GM23248 (cell line): ENCODE measurements at regions not wholly inside any gene's neighbourhood (a gene's known extent, or its start where the extent isn't known, plus 50 kb on each side); places are given as distances from the start of the nearest gene placed in this dataset.

Source experiments
- DNase-seq: peaks from one replicate; pipeline ENCODE4 v3.0.0-alpha.2; 2015
- H2AFZ ChIP-seq: fragments of 200-600 bp; sonication (generic); 2 replicates; pipeline ENCODE4 v1.6.1; 2016; ENCODE audit warnings: antibody characterized with exemption
- H3F3A ChIP-seq: fragments of 200-600 bp; sonication (generic); 2 replicates; pipeline ENCODE4 v1.6.1; 2016; ENCODE audit warnings: mild to moderate bottlenecking, antibody characterized with exemption, mixed run types; ENCODE audit not compliant: insufficient read depth
- H3K27ac ChIP-seq: fragments of 200-600 bp; sonication (generic); 2 replicates; pipeline ENCODE4 v1.5.1; 2016; ENCODE audit warnings: mild to moderate bottlenecking
- H3K27me3 ChIP-seq: fragments of 200-600 bp; sonication (generic); replicated peaks from 2 replicates; pipeline ENCODE4 v1.6.1; 2016; ENCODE audit warnings: mild to moderate bottlenecking; ENCODE audit not compliant: insufficient read depth
- H3K36me3 ChIP-seq: fragments of 200-600 bp; sonication (generic); 2 replicates; pipeline ENCODE4 v1.6.1; 2016; ENCODE audit warnings: low read depth, mild to moderate bottlenecking
- H3K4me1 ChIP-seq: fragments of 200-600 bp; sonication (generic); 2 replicates; pipeline ENCODE4 v1.6.1; 2016; ENCODE audit warnings: mild to moderate bottlenecking; ENCODE audit not compliant: insufficient read depth
- H3K4me2 ChIP-seq: fragments of 200-600 bp; sonication (generic); one replicate; pipeline ENCODE4 v1.6.1; 2016; ENCODE audit warnings: mild to moderate bottlenecking; ENCODE audit not compliant: unreplicated experiment
- H3K4me3 ChIP-seq: fragments of 200-600 bp; sonication (generic); 2 replicates; pipeline ENCODE4 v1.5.1; 2016; ENCODE audit warnings: mild to moderate bottlenecking
- H3K79me2 ChIP-seq: fragments of 200-600 bp; sonication (generic); 2 replicates; pipeline ENCODE4 v1.6.1; 2016; ENCODE audit warnings: mild to moderate bottlenecking; ENCODE audit not compliant: insufficient read depth
- H3K9ac ChIP-seq: fragments of 200-600 bp; sonication (generic); 2 replicates; pipeline ENCODE4 v1.6.1; 2016; ENCODE audit warnings: mild to moderate bottlenecking
- H3K9me2 ChIP-seq: fragments of 200-600 bp; sonication (generic); 2 replicates; pipeline ENCODE4 v1.6.1; 2016; ENCODE audit warnings: mixed run types, mild to moderate bottlenecking, moderate library complexity; ENCODE audit not compliant: insufficient read depth
- H3K9me3 ChIP-seq: fragments of 200-600 bp; sonication (generic); one replicate; pipeline ENCODE4 v1.6.1; 2017; ENCODE audit warnings: low read depth
- H4K20me1 ChIP-seq: fragments of 200-600 bp; sonication (generic); 2 replicates; pipeline ENCODE4 v1.6.0; 2016; ENCODE audit not compliant: insufficient read depth
- EZH2 ChIP-seq: fragments of 200-600 bp; sonication (generic); IDR thresholded peaks from 2 replicates; pipeline ENCODE4 v1.6.1; 2018; ENCODE audit warnings: antibody characterized with exemption, mild to moderate bottlenecking; ENCODE audit not compliant: insufficient read depth, poor library complexity, severe bottlenecking
- EZH2phosphoT487 ChIP-seq: fragments of 200-600 bp; sonication (generic); IDR thresholded peaks from 2 replicates; pipeline ENCODE4 v1.6.1; 2018; ENCODE audit warnings: antibody characterized with exemption, moderate library complexity, mild to moderate bottlenecking, low read depth; ENCODE audit not compliant: insufficient read depth
- WGBS, 2 experiments: methylation state at CpG; one replicate each; pipeline ENCODE4 v1.1.6; 2015 to 2017; ENCODE audit warnings: low lambda C conversion rate in 2 of 2, low coverage in 1 of 2; ENCODE audit errors: missing lambda C conversion rate in 2 of 2; 5-methylcytosine and 5-hydroxymethylcytosine counted together
- in situ Hi-C: fragments of 300-500 bp; cut with MboI; formaldehyde crosslinking; loops from 2 replicates; pipeline ENCODE4 v1.15.0; 2020

- no peak overlapping the region for H3K9ac ChIP-seq
- no peak overlapping the region for H2AFZ ChIP-seq
- TF ChIP-seq EZH2phosphoT487, result no peak
- TF ChIP-seq EZH2, result no peak
- no peaks in the 10 kb centered on the region for H3K9me2 ChIP-seq
- H3K9me3 ChIP-seq, result no peaks in the 10 kb centered on the region
- H3K4me2 ChIP-seq, result peak overlapping the region; percentile 33
- H3K36me3 ChIP-seq, result no peaks in the 10 kb centered on the region
- H3K27ac ChIP-seq, result peak overlapping the region; percentile 62
- 82 to 84% methylated on average over 7 of the region's 7 CpGs for WGBS, 2 experiments
- no peaks in the 10 kb centered on the region for H3K79me2 ChIP-seq
- no peaks in the 10 kb centered on the region for H3K27me3 ChIP-seq
- H3F3A ChIP-seq, result peaks cover 14% of the 10 kb centered on the region; the same call in 1 of the 2 replicates
- peaks cover 31% of the 10 kb centered on the region for H3K4me1 ChIP-seq
- DNase-seq, result peak; percentile 16
- in situ Hi-C loops, result no loop called here
- no peak overlapping the region for H3K4me3 ChIP-seq
- H4K20me1 ChIP-seq, result no peaks in the 10 kb centered on the region
Measured at GRCh38 chr2:9140645-9141044, 66.0 kb upstream of the ASAP2 start.

- no peaks in the 10 kb centered on the region for H3K79me2 ChIP-seq
- H3K9me2 ChIP-seq, result no peaks in the 10 kb centered on the region
- no peak overlapping the region for H3K9ac ChIP-seq
- no peak overlapping the region for H3K27ac ChIP-seq
- peaks cover 25% of the 10 kb centered on the region for H3K4me1 ChIP-seq
- H3K27me3 ChIP-seq, result no peaks in the 10 kb centered on the region
- no peaks in the 10 kb centered on the region for H3K9me3 ChIP-seq
- H3K4me3 ChIP-seq, result no peak overlapping the region
- H4K20me1 ChIP-seq, result no peaks in the 10 kb centered on the region
- H3K4me2 ChIP-seq, result no peak overlapping the region
- H3K36me3 ChIP-seq, result no peaks in the 10 kb centered on the region
- in situ Hi-C loops, result no loop called here
- peaks cover 14% of the 10 kb centered on the region; the same call in 1 of the 2 replicates for H3F3A ChIP-seq
- H2AFZ ChIP-seq, result peak overlapping the region; percentile 61
- 31 to 34% methylated on average over 19 of the region's 19 CpGs for WGBS, 2 experiments
- TF ChIP-seq EZH2phosphoT487 (no peak), EZH2 (no peak)
- peak; percentile 72 for DNase-seq
Measured at GRCh38 chr2:9139491-9140443, 66.8 kb upstream of the ASAP2 start.

DNA sequence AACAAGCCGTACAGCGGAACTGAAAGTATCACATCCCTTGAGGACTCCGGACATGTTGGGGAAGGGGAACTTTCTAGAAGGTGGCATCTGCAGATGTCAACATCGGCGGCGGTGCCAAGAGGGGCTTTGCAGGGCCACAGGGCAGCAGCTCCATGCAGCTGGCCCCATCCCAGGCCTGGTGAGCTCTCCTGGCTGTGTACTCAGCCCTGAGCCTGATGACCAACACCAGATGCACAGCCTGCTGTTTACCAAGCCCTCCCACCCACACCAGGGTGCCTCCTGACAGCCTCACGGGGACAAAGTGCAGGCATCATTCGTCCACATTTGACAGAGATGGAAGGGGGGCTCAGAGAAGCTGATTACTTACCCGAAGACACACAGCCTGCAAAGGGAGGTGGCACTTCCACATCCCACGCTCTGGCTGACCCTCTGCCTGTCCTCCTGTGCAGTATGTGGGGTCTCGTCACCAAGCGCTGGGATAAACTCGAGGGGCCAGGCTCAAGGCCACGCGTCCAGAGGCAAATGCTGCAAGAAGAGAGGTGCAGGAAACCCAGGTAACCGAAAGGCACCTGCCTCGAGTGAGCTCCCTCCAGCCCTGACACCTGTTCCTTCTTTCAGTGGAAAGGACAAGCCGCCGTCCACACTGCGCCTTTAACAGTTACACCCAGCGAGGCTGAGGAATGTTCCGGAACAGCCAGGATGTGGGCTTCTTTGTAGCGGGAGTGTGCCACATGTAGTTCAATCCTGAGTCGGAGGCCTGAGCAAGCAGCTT, 69.0 kb upstream of the ASAP2 start:
- H3K4me3 ChIP-seq, result no peak overlapping the region
- peaks cover 14% of the 10 kb centered on the region; the same call in 1 of the 2 replicates for H3F3A ChIP-seq
- H3K27me3 ChIP-seq, result no peaks in the 10 kb centered on the region
- in situ Hi-C loops, result no loop called here
- no peak for TF ChIP-seq EZH2
- no peak for TF ChIP-seq EZH2phosphoT487
- H3K27ac ChIP-seq, result no peak overlapping the region
- WGBS, 2 experiments, result 78 to 79% methylated on average over 24 of the region's 24 CpGs
- H3K4me2 ChIP-seq, result no peak overlapping the region
- H3K36me3 ChIP-seq, result no peaks in the 10 kb centered on the region
- H2AFZ ChIP-seq, result no peak overlapping the region
- H3K9me2 ChIP-seq, result no peaks in the 10 kb centered on the region
- H3K9me3 ChIP-seq, result no peaks in the 10 kb centered on the region
- peaks cover 15% of the 10 kb centered on the region for H3K4me1 ChIP-seq
- H4K20me1 ChIP-seq, result no peaks in the 10 kb centered on the region
- no peaks in the 10 kb centered on the region for H3K79me2 ChIP-seq
- H3K9ac ChIP-seq, result no peak overlapping the region
- no peak for DNase-seq

DNA sequence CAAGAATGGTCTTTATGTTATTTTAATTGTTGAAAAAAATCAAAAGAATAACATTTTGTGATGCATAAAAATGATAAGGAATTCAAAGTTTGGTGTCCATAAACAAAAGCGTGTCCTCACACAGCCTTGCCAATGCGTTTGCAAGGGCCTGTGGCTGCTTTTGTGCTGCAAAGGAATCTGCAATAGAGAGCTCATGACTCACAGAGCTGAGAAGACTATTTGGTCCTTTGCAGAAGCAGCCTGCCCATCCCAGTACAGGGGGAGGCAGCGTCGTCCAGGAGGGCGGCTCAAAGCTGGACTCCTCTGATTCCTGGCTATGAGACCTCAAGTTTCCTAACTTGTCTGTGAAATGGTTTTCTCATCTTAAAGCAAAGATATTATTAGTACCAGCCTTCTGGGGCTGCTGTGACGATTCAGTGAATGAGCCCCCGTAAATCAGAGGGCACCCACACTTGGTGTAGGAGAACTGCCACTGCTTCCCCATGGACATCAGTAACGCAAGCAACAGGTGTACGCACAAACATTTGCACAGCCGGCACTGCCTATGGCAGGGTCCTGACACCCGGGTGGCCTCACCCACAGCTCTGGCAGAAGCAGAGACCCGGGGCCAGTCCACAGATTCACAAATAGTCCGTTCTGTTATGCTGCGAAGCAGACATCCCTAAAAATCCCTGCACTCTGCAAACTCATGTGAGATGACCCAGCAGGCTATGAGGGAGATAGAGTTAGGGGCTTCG, 70.6 kb upstream of the ASAP2 start:
- peak; percentile 51 for DNase-seq
- in situ Hi-C loops, result no loop called here
- no peak for TF ChIP-seq EZH2phosphoT487
- no peak for TF ChIP-seq EZH2
- H3K9me2 ChIP-seq, result no peaks in the 10 kb centered on the region
- H3K79me2 ChIP-seq, result no peaks in the 10 kb centered on the region
- H3F3A ChIP-seq, result 0 out of 2 replicates have a peak, but pooled peaks cover 6% of the 10 kb centered on the region
- no peak overlapping the region for H3K9ac ChIP-seq
- H3K4me3 ChIP-seq, result no peak overlapping the region
- no peaks in the 10 kb centered on the region for H4K20me1 ChIP-seq
- no peaks in the 10 kb centered on the region for H3K36me3 ChIP-seq
- peaks cover 5% of the 10 kb centered on the region for H3K4me1 ChIP-seq
- no peak overlapping the region for H3K27ac ChIP-seq
- H3K27me3 ChIP-seq, result no peaks in the 10 kb centered on the region
- H2AFZ ChIP-seq, result no peak overlapping the region
- H3K4me2 ChIP-seq, result no peak overlapping the region
- H3K9me3 ChIP-seq, result no peaks in the 10 kb centered on the region
- 81 to 86% methylated on average over 15 of the region's 15 CpGs for WGBS, 2 experiments
